Prostate gland (tissue), 2 donors: ENCODE measurements at regions not wholly inside any gene's neighbourhood (a gene's known extent, or its start where the extent isn't known, plus 50 kb on each side); places are given as distances from the start of the nearest gene placed in this dataset.

Source experiments
- POLR2A ChIP-seq: fragments of 450-650 bp; IDR thresholded peaks from one replicate; pipeline ENCODE4 v1.6.1; 2016; ENCODE audit warnings: antibody characterized with exemption, mild to moderate bottlenecking
- POLR2AphosphoS5 ChIP-seq: sonication (generic); formaldehyde crosslinking; IDR thresholded peaks from one replicate; pipeline ENCODE4 v1.6.1; 2017; ENCODE audit warnings: antibody characterized with exemption
- TF ChIP-seq, protein P1 (sequence below), 4 experiments: fragments of 200-600 bp in 2 of 4; fragments of 450-650 bp in 2 of 4; sonication (generic) in 2 of 4; IDR thresholded peaks; 1 replicate in 3 of 4; 2 replicates in 1 of 4; pipeline ENCODE4 v1.5.1; 2016 to 2019; ENCODE audit warnings: antibody characterized with exemption in 4 of 4, mild to moderate bottlenecking in 2 of 4, moderate library complexity in 2 of 4

DNA sequence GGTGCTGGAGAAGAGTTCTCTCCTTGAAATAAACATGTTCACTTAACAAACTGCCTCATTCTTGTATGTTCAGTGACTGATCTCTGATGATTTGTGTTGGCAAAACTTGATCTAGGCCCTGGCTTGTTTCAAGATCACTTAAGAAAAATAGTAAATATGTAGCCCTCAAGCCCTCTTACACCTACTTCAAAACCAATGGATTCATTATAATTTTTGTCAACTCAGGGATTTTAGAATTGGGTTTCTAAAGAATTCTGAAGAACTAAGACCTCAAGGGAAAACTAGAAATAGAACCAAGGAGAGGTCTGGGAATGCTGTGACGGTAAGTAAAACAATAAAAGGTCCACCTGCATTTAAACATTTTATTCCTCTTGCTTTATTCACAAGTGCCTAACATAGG is 1731.6 kb upstream of the CELF4 start:
- TF ChIP-seq, protein P1, sequence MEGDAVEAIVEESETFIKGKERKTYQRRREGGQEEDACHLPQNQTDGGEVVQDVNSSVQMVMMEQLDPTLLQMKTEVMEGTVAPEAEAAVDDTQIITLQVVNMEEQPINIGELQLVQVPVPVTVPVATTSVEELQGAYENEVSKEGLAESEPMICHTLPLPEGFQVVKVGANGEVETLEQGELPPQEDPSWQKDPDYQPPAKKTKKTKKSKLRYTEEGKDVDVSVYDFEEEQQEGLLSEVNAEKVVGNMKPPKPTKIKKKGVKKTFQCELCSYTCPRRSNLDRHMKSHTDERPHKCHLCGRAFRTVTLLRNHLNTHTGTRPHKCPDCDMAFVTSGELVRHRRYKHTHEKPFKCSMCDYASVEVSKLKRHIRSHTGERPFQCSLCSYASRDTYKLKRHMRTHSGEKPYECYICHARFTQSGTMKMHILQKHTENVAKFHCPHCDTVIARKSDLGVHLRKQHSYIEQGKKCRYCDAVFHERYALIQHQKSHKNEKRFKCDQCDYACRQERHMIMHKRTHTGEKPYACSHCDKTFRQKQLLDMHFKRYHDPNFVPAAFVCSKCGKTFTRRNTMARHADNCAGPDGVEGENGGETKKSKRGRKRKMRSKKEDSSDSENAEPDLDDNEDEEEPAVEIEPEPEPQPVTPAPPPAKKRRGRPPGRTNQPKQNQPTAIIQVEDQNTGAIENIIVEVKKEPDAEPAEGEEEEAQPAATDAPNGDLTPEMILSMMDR (IDR thresholded peaks at IDR 0.05), result no peak
- TF ChIP-seq POLR2A (no peak), POLR2AphosphoS5 (no peak)
